HCT116 (cell line): ENCODE measurements at regions not wholly inside any gene's neighbourhood (a gene's known extent, or its start where the extent isn't known, plus 50 kb on each side); places are given as distances from the start of the nearest gene placed in this dataset.

Experiments used
- ATAC-seq: fragments of 200-7000 bp; cut with Tn5 transposase; 2 replicates; pipeline ENCODE4 v1.9.1; 2020; ENCODE audit warnings: mild to moderate bottlenecking, moderate library complexity
- BruUV-seq: library from RNA; stranded (reverse); fragments of 400-500 nt; replicated peaks from 2 replicates; lab custom pipeline; 2021; lab: Mats Ljungman, UMichigan
- CTCF ChIA-PET: fragments of 300-600 bp; sonication (Branson Sonifier 250); formaldehyde crosslinking; loops from one replicate; lab custom pipeline; 2021; ENCODE audit warnings: antibody characterized with exemption; lab: Charles Lee
- POLR2A ChIA-PET: fragments of 300-600, 350-600 bp; sonication (Branson Sonifier 250); formaldehyde crosslinking; loops from one replicate; lab custom pipeline; 2021; ENCODE audit warnings: antibody characterized with exemption; lab: Charles Lee
- RAD21 ChIA-PET, 2 experiments: fragments of 300-600 bp; sonication (Branson Sonifier 250); formaldehyde crosslinking; loops; one replicate each; lab custom pipeline; 2023; ENCODE audit warnings: low total read pairs in 2 of 2; ENCODE audit not compliant: uncharacterized antibody in 2 of 2, unreplicated experiment in 2 of 2, low non-redundant PET in 1 of 2; lab: Charles Lee
- DNase-seq: peaks from one replicate; pipeline ENCODE4 v3.0.0-alpha.2; 2010; ENCODE audit warnings: low read depth, low spot score
- H2AFZ ChIP-seq: fragments of 200-600 bp; shearing (Covaris generic), sonication (generic); 2 replicates; pipeline ENCODE4 v1.6.1; 2017; ENCODE audit warnings: low read depth, mixed run types, mixed read lengths, antibody characterized with exemption, low read length; ENCODE audit not compliant: poor library complexity, severe bottlenecking
- H3K27ac ChIP-seq: 2 replicates; pipeline ENCODE4 v1.5.1; 2012; ENCODE audit warnings: low read depth, low read length
- H3K27me3 ChIP-seq: fragments of 200-600 bp; sonication (generic); 2 replicates; pipeline ENCODE4 v1.6.1; 2016; ENCODE audit warnings: mixed run types, low read length, mixed read lengths; ENCODE audit not compliant: insufficient read depth
- H3K36me3 ChIP-seq, 2 experiments: fragments of 200-500 bp in 1 of 2; fragments of 200-600 bp in 1 of 2; sonication (Bioruptor generic) in 1 of 2; sonication (generic) in 1 of 2; 2 replicates each; pipeline versions ENCODE4 v1.5.1 to v1.6.1; 2014 to 2016; ENCODE audit warnings: low read length in 2 of 2, inconsistent platforms in 1 of 2, mixed read lengths in 1 of 2, mixed run types in 1 of 2; ENCODE audit not compliant: insufficient read depth in 2 of 2, control insufficient read depth in 1 of 2
- H3K4me1 ChIP-seq, 2 experiments: fragments of 200-600 bp in 1 of 2; sonication (generic) in 1 of 2; 2 replicates each; pipeline versions ENCODE4 v1.5.1 to v1.6.1; 2012 to 2017; ENCODE audit warnings: low read length in 2 of 2, inconsistent platforms in 1 of 2, mild to moderate bottlenecking in 1 of 2, mixed read lengths in 1 of 2, mixed run types in 1 of 2, moderate library complexity in 1 of 2; ENCODE audit not compliant: insufficient read depth in 2 of 2, control insufficient read depth in 1 of 2
- H3K4me2 ChIP-seq: fragments of 200-600 bp; sonication (generic); 2 replicates; pipeline ENCODE4 v1.6.1; 2017; ENCODE audit warnings: mixed run types, low read length, mixed read lengths
- H3K4me3 ChIP-seq, 2 experiments: fragments of 200-600 bp in 1 of 2; sonication (generic) in 1 of 2; replicated peaks in 1 of 2; 2 replicates each; pipeline ENCODE4 v1.5.1; 2011 to 2016; ENCODE audit warnings: low read length in 2 of 2, control low read depth in 1 of 2, low read depth in 1 of 2, mild to moderate bottlenecking in 1 of 2, mixed read lengths in 1 of 2, mixed run types in 1 of 2
- H3K79me2 ChIP-seq: fragments of 200-600 bp; sonication (generic); 2 replicates; pipeline ENCODE4 v1.6.1; 2017; ENCODE audit warnings: mild to moderate bottlenecking, mixed run types, low read length, moderate library complexity, mixed read lengths; ENCODE audit not compliant: insufficient read depth
- H3K9ac ChIP-seq: fragments of 200-600 bp; sonication (generic); 2 replicates; pipeline ENCODE4 v1.6.1; 2016; ENCODE audit warnings: low read length, mixed read lengths
- H3K9me2 ChIP-seq: fragments of 200-600 bp; sonication (generic), shearing (Covaris generic); 2 replicates; pipeline ENCODE4 v1.6.1; 2017; ENCODE audit warnings: mixed run types, mild to moderate bottlenecking, moderate library complexity; ENCODE audit not compliant: insufficient read depth
- H3K9me3 ChIP-seq, 2 experiments: fragments of 200-500 bp in 1 of 2; fragments of 200-600 bp in 1 of 2; sonication (Bioruptor generic) in 1 of 2; sonication (generic) in 1 of 2; 2 replicates each; pipeline ENCODE4 v1.6.1; 2014 to 2017; ENCODE audit warnings: low read length in 2 of 2, mixed read lengths in 2 of 2, inconsistent platforms in 1 of 2, low read depth in 1 of 2, mild to moderate bottlenecking in 1 of 2, mixed run types in 1 of 2, moderate library complexity in 1 of 2; ENCODE audit not compliant: control insufficient read depth in 1 of 2, insufficient read depth in 1 of 2
- H4K20me1 ChIP-seq: fragments of 200-600 bp; sonication (generic), shearing (Covaris generic); 2 replicates; pipeline ENCODE4 v1.6.1; 2017; ENCODE audit warnings: mixed run types, mild to moderate bottlenecking, moderate library complexity; ENCODE audit not compliant: insufficient read depth
- CTCF ChIP-seq, 3 experiments: fragments of 200-600 bp in 1 of 3; sonication (generic) in 1 of 3; IDR thresholded peaks in 2 of 3; conservative IDR thresholded peaks in 1 of 3; 2 replicates each; pipeline ENCODE4 v1.5.1; 2012 to 2017; ENCODE audit warnings: low read depth in 2 of 3, low read length in 2 of 3, antibody characterized with exemption in 1 of 3, borderline replicate concordance in 1 of 3, control low read depth in 1 of 3, mild to moderate bottlenecking in 1 of 3, mixed read lengths in 1 of 3, mixed run types in 1 of 3, moderate library complexity in 1 of 3; ENCODE audit not compliant: insufficient read depth in 1 of 3
- ELF1 ChIP-seq: IDR thresholded peaks from 2 replicates; pipeline ENCODE4 v1.6.1; 2012; ENCODE audit warnings: low read depth, borderline replicate concordance
- EZH2 ChIP-seq: fragments of 200-600 bp; sonication (generic); IDR thresholded peaks from 2 replicates; pipeline ENCODE4 v1.6.1; 2017; ENCODE audit warnings: antibody characterized with exemption, mixed run types
- JUND ChIP-seq: IDR thresholded peaks from 2 replicates; pipeline ENCODE4 v1.6.1; 2012
- MAX ChIP-seq: IDR thresholded peaks from 2 replicates; pipeline ENCODE4 v1.6.1; 2012
- RAD21 ChIP-seq: IDR thresholded peaks from 2 replicates; pipeline ENCODE4 v1.6.1; 2012; ENCODE audit warnings: low read depth, mild to moderate bottlenecking
- REST ChIP-seq: IDR thresholded peaks from 2 replicates; pipeline ENCODE4 v1.6.1; 2012; ENCODE audit warnings: low read depth
- SP1 ChIP-seq: IDR thresholded peaks from 2 replicates; pipeline ENCODE4 v1.6.1; 2012; ENCODE audit warnings: low read depth
- ZBTB33 ChIP-seq: IDR thresholded peaks from 2 replicates; pipeline ENCODE4 v1.6.1; 2011; ENCODE audit warnings: mild to moderate bottlenecking, low read length, moderate library complexity; ENCODE audit not compliant: insufficient replicate concordance; ENCODE audit errors: extremely low read depth
- ZFX ChIP-seq: fragments of 450-650 bp; IDR thresholded peaks from 2 replicates; pipeline ENCODE4 v1.6.1; 2017
- intact Hi-C: fragments of 100-400 bp; cut with micrococcal nuclease; formaldehyde crosslinking; loops from 2 replicates; pipeline ENCODE4 v1.10.0; 2022

GRCh38 chr4:92012899-92013867 lies 290.6 kb upstream of the GRID2 start:
- DNase-seq, result no peak
- Histone ChIP-seq H3K79me2 (no peaks in the 10 kb centered on the region), H3K27ac (no peak overlapping the region), H3K36me3 (no peaks in the 10 kb centered on the region), H3K9me3 (no peaks in the 10 kb centered on the region), H3K9me2 (no peaks in the 10 kb centered on the region), H3K4me2 (no peak overlapping the region), H3K4me1 (no peaks in the 10 kb centered on the region), H3K9ac (no peak overlapping the region), H2AFZ (no peak overlapping the region), H4K20me1 (no peaks in the 10 kb centered on the region), H3K4me3 (no peak overlapping the region), H3K27me3 (no peaks in the 10 kb centered on the region)
- RAD21 ChIA-PET, result no interaction called here
- intact Hi-C loops, result no loop called here
- CTCF ChIA-PET, result no interaction called here
- POLR2A ChIA-PET, result no interaction called here
- TF ChIP-seq SP1 (no peak), CTCF (IDR thresholded peaks at IDR 0.05 in 2 of 3, conservative IDR thresholded peaks at IDR 0.05 in 1 of 3; ENCODE audit: borderline replicate concordance in 1 of 3, insufficient read depth in 1 of 3, low read depth in 2 of 3, low read length in 2 of 3) (peak in 1 of 3 experiments; percentile 17; a peak in 1 of 6 replicates)
- ATAC-seq, result no peak
- BruUV-seq, result no TSS peak

- POLR2A ChIA-PET, result no interaction called here
- Histone ChIP-seq H3K4me3 (no peak overlapping the region), H3K27ac (no peak overlapping the region), H2AFZ (no peak overlapping the region), H3K27me3 (no peaks in the 10 kb centered on the region), H3K9me3 (no peaks in the 10 kb centered on the region), H3K9me2 (no peaks in the 10 kb centered on the region), H3K36me3 (no peaks in the 10 kb centered on the region), H3K4me2 (no peak overlapping the region), H3K79me2 (no peaks in the 10 kb centered on the region), H3K4me1 (no peaks in the 10 kb centered on the region), H3K9ac (no peak overlapping the region), H4K20me1 (no peaks in the 10 kb centered on the region)
- DNase-seq (no peak), ATAC-seq (no peak)
- BruUV-seq, result no TSS peak
- CTCF ChIA-PET, result no interaction called here
- RAD21 ChIA-PET, result no interaction called here
- intact Hi-C loops, result no loop called here
- TF ChIP-seq EZH2 (no peak), ZFX (no peak), RAD21 (no peak), JUND (no peak), SP1 (no peak), ELF1 (no peak), MAX (no peak), REST (no peak), ZBTB33 (no peak)
Observed at GRCh38 chr4:92014067-92014466, 289.7 kb upstream of the GRID2 start.
